Endothelial cell of umbilical vein (primary cell): ENCODE measurements at regions not wholly inside any gene's neighbourhood (a gene's known extent, or its start where the extent isn't known, plus 50 kb on each side); places are given as distances from the start of the nearest gene placed in this dataset.

Experiments used
- BruUV-seq: library from RNA; stranded (reverse); fragments of 400-500 nt; replicated peaks from 2 replicates; lab custom pipeline; 2021; lab: Mats Ljungman, UMichigan
- CTCF ChIA-PET: fragments of 300-600, 350-600 bp; sonication (Branson Sonifier 250); formaldehyde crosslinking; loops from one replicate; lab custom pipeline; 2021; ENCODE audit warnings: antibody characterized with exemption, inconsistent platforms; lab: Charles Lee
- POLR2A ChIA-PET: fragments of 300-600, 350-600 bp; sonication (Branson Sonifier 250); formaldehyde crosslinking; loops from one replicate; lab custom pipeline; 2021; ENCODE audit warnings: antibody characterized with exemption, inconsistent platforms; lab: Charles Lee
- DNase-seq: peaks from one replicate; pipeline ENCODE4 v3.0.0-alpha.2; 2011; ENCODE audit warnings: low read depth, low spot score
- FAIRE-seq: peaks from 2 replicates; lab custom pipeline; 2011; peaks lifted over from hg19 to GRCh38; lab: Jason Lieb, UNC
- H2AFZ ChIP-seq: 2 replicates; pipeline ENCODE4 v1.6.0; 2012; ENCODE audit warnings: low read depth, low read length, control low read depth, inconsistent platforms
- H3K27ac ChIP-seq: 2 replicates; pipeline ENCODE4 v1.5.1; 2011; ENCODE audit warnings: low read depth, mild to moderate bottlenecking, control low read depth, low read length, moderate library complexity; ENCODE audit not compliant: insufficient read depth
- H3K27me3 ChIP-seq, 2 experiments: 2 replicates each; pipeline versions ENCODE4 v1.6.0 to v1.6.1; 2011; ENCODE audit warnings: low read length in 2 of 2, mixed read lengths in 1 of 2; ENCODE audit not compliant: control insufficient read depth in 2 of 2, insufficient read depth in 2 of 2
- H3K36me3 ChIP-seq, 2 experiments: 2 replicates in 1 of 2; 3 replicates in 1 of 2; pipeline ENCODE4 v1.5.1; 2011; ENCODE audit warnings: low read length in 2 of 2, mild to moderate bottlenecking in 1 of 2, moderate library complexity in 1 of 2; ENCODE audit not compliant: control insufficient read depth in 2 of 2, insufficient read depth in 2 of 2; ENCODE audit errors: extremely low read depth in 1 of 2
- H3K4me1 ChIP-seq: 3 replicates; pipeline ENCODE4 v1.5.1; 2011; ENCODE audit warnings: mild to moderate bottlenecking, low read length; ENCODE audit not compliant: control insufficient read depth, insufficient read depth; ENCODE audit errors: extremely low read depth
- H3K4me2 ChIP-seq: 2 replicates; pipeline ENCODE4 v1.6.1; 2011; ENCODE audit warnings: low read length, control low read depth, mixed read lengths; ENCODE audit not compliant: insufficient read depth
- H3K4me3 ChIP-seq, 3 experiments: fragments of 200-600 bp in 1 of 3; sonication (generic), shearing (Covaris generic) in 1 of 3; replicated peaks in 1 of 3; 2 replicates each; pipeline ENCODE4 v1.5.1; 2011 to 2016; ENCODE audit warnings: control low read depth in 3 of 3, low read length in 3 of 3, mild to moderate bottlenecking in 2 of 3, inconsistent platforms in 1 of 3, low read depth in 1 of 3, moderate library complexity in 1 of 3; ENCODE audit not compliant: insufficient read depth in 1 of 3
- H3K79me2 ChIP-seq: 2 replicates; pipeline ENCODE4 v1.6.0; 2012; ENCODE audit warnings: low read length, inconsistent platforms; ENCODE audit not compliant: control insufficient read depth, insufficient read depth
- H3K9ac ChIP-seq: replicated peaks from 2 replicates; pipeline ENCODE3; 2011; ENCODE audit warnings: low read length, control low read depth; ENCODE audit not compliant: insufficient read depth; ENCODE audit errors: extremely low read depth
- H3K9me1 ChIP-seq: replicated peaks from 3 replicates; pipeline ENCODE4 v1.6.0; 2011; ENCODE audit warnings: mild to moderate bottlenecking, low read length; ENCODE audit not compliant: control insufficient read depth, insufficient read depth; ENCODE audit errors: extremely low read depth
- H3K9me3 ChIP-seq: replicated peaks from 2 replicates; pipeline ENCODE4 v1.5.1; 2012; ENCODE audit warnings: low read length, inconsistent platforms; ENCODE audit not compliant: control insufficient read depth, insufficient read depth
- H4K20me1 ChIP-seq: replicated peaks from 2 replicates; pipeline ENCODE3; 2011; ENCODE audit warnings: mild to moderate bottlenecking, low read length; ENCODE audit not compliant: control insufficient read depth, insufficient read depth; ENCODE audit errors: extremely low read depth
- EZH2 ChIP-seq: IDR thresholded peaks from 2 replicates; pipeline ENCODE4 v1.6.1; 2012; ENCODE audit warnings: borderline replicate concordance, low read depth, mild to moderate bottlenecking, moderate library complexity, low read length, inconsistent platforms; ENCODE audit not compliant: severe bottlenecking
- GATA2 ChIP-seq: IDR thresholded peaks from 2 replicates; pipeline ENCODE4 v1.7.0; 2011; ENCODE audit warnings: low read depth, mild to moderate bottlenecking, moderate library complexity, mixed read lengths, low read length; ENCODE audit not compliant: insufficient read length, insufficient read depth
- MAX ChIP-seq: IDR thresholded peaks from 2 replicates; pipeline ENCODE4 v1.6.1; 2011; ENCODE audit not compliant: insufficient read depth, insufficient read length
- MYC ChIP-seq: IDR thresholded peaks from one replicate; pipeline ENCODE4 v1.6.1; 2011; ENCODE audit warnings: mild to moderate bottlenecking, low read depth, low read length
- dilution Hi-C: fragments of 300-500 bp; cut with MboI; formaldehyde crosslinking; loops from one replicate; pipeline ENCODE4 v1.15.0; 2019; ENCODE audit warnings: low sequenced_read_pairs; ENCODE audit not compliant: extremely low pct_ligation_motif_present
- intact Hi-C: fragments of 100-400 bp; cut with micrococcal nuclease; formaldehyde crosslinking; loops from one replicate; pipeline ENCODE4 v1.10.0; 2022

GRCh38 chr6:156719720-156720563 lies 57.2 kb upstream of the ARID1B start:
- Histone ChIP-seq H3K27ac (no peak overlapping the region), H3K4me2 (peak overlapping the region; percentile 25), H3K4me1 (peaks cover 3% of the 10 kb centered on the region), H4K20me1 (no peaks in the 10 kb centered on the region), H3K79me2 (no peaks in the 10 kb centered on the region), H2AFZ (peak overlapping the region; percentile 92), H3K4me3 (peak overlapping the region in 2 of 3 experiments; percentile 2 to 17), H3K27me3 (peaks cover 0 to under 1% of the 10 kb centered on the region in 2 experiments), H3K9me1 (no peaks in the 10 kb centered on the region), H3K9ac (peak overlapping the region; percentile 14), H3K36me3 (no peaks in the 10 kb centered on the region), H3K9me3 (no peaks in the 10 kb centered on the region)
- CTCF ChIA-PET = interaction anchor here (0.8 to 2.1 kb wide), 4 partner anchors 10 to 50 kb away, joined by 3 to 7 read pairs (median 4); no protein-coding TSS in a partner anchor
- DNase-seq = peak; percentile 65
- intact Hi-C loops (no loop called here), dilution Hi-C loops (no loop called here)
- BruUV-seq = no TSS peak
- peak; percentile 74 for FAIRE-seq
- TF ChIP-seq MAX (peak; percentile 25), EZH2 (no peak)
- POLR2A ChIA-PET = no interaction called here

DNA sequence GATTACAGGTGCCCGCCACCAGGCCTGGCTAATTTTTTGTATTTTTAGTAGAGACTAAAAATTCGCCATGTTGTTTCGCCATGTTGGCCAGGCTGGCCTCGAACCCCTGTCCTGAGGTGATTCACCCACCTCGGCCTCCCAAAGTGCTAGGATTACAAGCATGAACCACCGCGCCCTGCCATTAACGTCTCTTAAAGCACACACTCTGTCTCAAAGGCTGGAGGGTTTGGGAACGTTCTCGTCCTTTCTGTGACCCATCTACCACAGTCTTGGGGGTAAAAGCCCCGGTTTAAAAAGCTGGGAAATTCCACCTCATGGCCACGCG lies 57.8 kb upstream of the ARID1B start:
- intact Hi-C loops = no loop called here
- POLR2A ChIA-PET = no interaction called here
- Histone ChIP-seq H3K9me3 (no peaks in the 10 kb centered on the region), H3K79me2 (no peaks in the 10 kb centered on the region), H3K36me3 (no peaks in the 10 kb centered on the region), H2AFZ (peak overlapping the region; percentile 92), H3K4me1 (peaks cover 3% of the 10 kb centered on the region), H3K27ac (no peak overlapping the region), H3K4me3 (no peak overlapping the region), H4K20me1 (no peaks in the 10 kb centered on the region), H3K4me2 (peak overlapping the region; percentile 25), H3K9me1 (no peaks in the 10 kb centered on the region), H3K27me3 (peaks cover 4 to 5% of the 10 kb centered on the region in 2 experiments), H3K9ac (peak overlapping the region; percentile 14)
- no peak for DNase-seq
- dilution Hi-C loops = no loop called here
- TF ChIP-seq MYC (no peak), GATA2 (no peak)
- no TSS peak for BruUV-seq
- FAIRE-seq = no peak
- CTCF ChIA-PET = no interaction called here
